OCI-LY7 (cell line): ENCODE measurements at regions not wholly inside any gene's neighbourhood (a gene's known extent, or its start where the extent isn't known, plus 50 kb on each side); places are given as distances from the start of the nearest gene placed in this dataset.
"Not testable (repeated sequence)": the region's sequence is repeated elsewhere in the genome, so short reads cannot be mapped to it uniquely, and the experiment has no call there.

Experiments used
- BruUV-seq: library from RNA; stranded (reverse); fragments of 400-500 nt; replicated peaks from 2 replicates; lab custom pipeline; 2021; lab: Mats Ljungman, UMichigan
- CTCF ChIA-PET: fragments of 300-600 bp; sonication (Branson Sonifier 250); formaldehyde crosslinking; loops from one replicate; lab custom pipeline; 2022; ENCODE audit warnings: antibody characterized with exemption; ENCODE audit not compliant: unreplicated experiment; lab: Charles Lee
- POLR2A ChIA-PET: fragments of 300-600 bp; sonication (Branson Sonifier 250); formaldehyde crosslinking; loops from one replicate; lab custom pipeline; 2022; ENCODE audit warnings: antibody characterized with exemption; lab: Charles Lee
- DNase-seq: peaks from one replicate; pipeline ENCODE4 v3.0.0-alpha.2; 2015; ENCODE audit warnings: low spot score
- H2AFZ ChIP-seq: fragments of 200-600 bp; sonication (generic), shearing (Covaris generic); 2 replicates; pipeline ENCODE4 v1.6.1; 2014; ENCODE audit warnings: mild to moderate bottlenecking, antibody characterized with exemption, low read length, moderate library complexity
- H3K27ac ChIP-seq: fragments of 200-600 bp; sonication (generic); 2 replicates; pipeline ENCODE4 v1.5.1; 2014; ENCODE audit warnings: mixed run types, low read depth, mild to moderate bottlenecking, moderate library complexity, low read length, inconsistent platforms; ENCODE audit not compliant: poor library complexity, severe bottlenecking
- H3K36me3 ChIP-seq: fragments of 200-600 bp; sonication (generic); 2 replicates; pipeline ENCODE4 v1.6.1; 2014; ENCODE audit warnings: mild to moderate bottlenecking, antibody characterized with exemption, low read length, moderate library complexity, mixed read lengths; ENCODE audit not compliant: insufficient read depth
- H3K4me1 ChIP-seq: fragments of 200-600 bp; sonication (generic); 2 replicates; pipeline ENCODE4 v1.5.1; 2014; ENCODE audit warnings: mild to moderate bottlenecking, low read length; ENCODE audit not compliant: insufficient read depth, poor library complexity, severe bottlenecking
- H3K4me2 ChIP-seq: fragments of 200-600 bp; sonication (generic); 2 replicates; pipeline ENCODE4 v1.6.1; 2014; ENCODE audit warnings: mild to moderate bottlenecking, low read length
- H3K4me3 ChIP-seq: fragments of 200-600 bp; sonication (generic); 2 replicates; pipeline ENCODE4 v1.5.1; 2014; ENCODE audit warnings: mild to moderate bottlenecking, low read depth, low read length; ENCODE audit not compliant: poor library complexity, severe bottlenecking
- H3K79me2 ChIP-seq: fragments of 200-600 bp; sonication (generic); 2 replicates; pipeline ENCODE4 v1.6.1; 2016; ENCODE audit warnings: low read depth, mild to moderate bottlenecking, low read length, moderate library complexity, mixed read lengths; ENCODE audit not compliant: insufficient read depth
- H3K9me2 ChIP-seq: fragments of 200-600 bp; sonication (generic); 2 replicates; pipeline ENCODE4 v1.6.1; 2016; ENCODE audit warnings: mild to moderate bottlenecking, low read length, mixed read lengths; ENCODE audit not compliant: insufficient read depth
- H3K9me3 ChIP-seq: fragments of 200-600 bp; sonication (generic); 2 replicates; pipeline ENCODE4 v1.6.1; 2014; ENCODE audit warnings: mild to moderate bottlenecking, mixed run types, low read length, mixed read lengths
- H4K20me1 ChIP-seq: fragments of 200-600 bp; sonication (generic); 2 replicates; pipeline ENCODE4 v1.6.1; 2014; ENCODE audit warnings: mild to moderate bottlenecking, antibody characterized with exemption, low read length, moderate library complexity, mixed read lengths; ENCODE audit not compliant: insufficient read depth
- EZH2phosphoT487 ChIP-seq: fragments of 200-600 bp; sonication (generic); IDR thresholded peaks from 2 replicates; pipeline ENCODE4 v1.6.1; 2018; ENCODE audit warnings: low read depth, borderline replicate concordance, mild to moderate bottlenecking, mixed run types, antibody characterized with exemption, low read length, moderate library complexity, mixed read lengths
- intact Hi-C: fragments of 100-400 bp; cut with micrococcal nuclease; formaldehyde crosslinking; loops from one replicate; pipeline ENCODE4 v1.10.0; 2022; ENCODE audit not compliant: unreplicated experiment
- TF ChIP-seq, protein P1 (sequence below): fragments of 200-600 bp; sonication (generic); conservative IDR thresholded peaks from 2 replicates; pipeline ENCODE4 v1.5.1; 2014; ENCODE audit warnings: mild to moderate bottlenecking, antibody characterized with exemption, low read length, moderate library complexity, mixed read lengths

DNA sequence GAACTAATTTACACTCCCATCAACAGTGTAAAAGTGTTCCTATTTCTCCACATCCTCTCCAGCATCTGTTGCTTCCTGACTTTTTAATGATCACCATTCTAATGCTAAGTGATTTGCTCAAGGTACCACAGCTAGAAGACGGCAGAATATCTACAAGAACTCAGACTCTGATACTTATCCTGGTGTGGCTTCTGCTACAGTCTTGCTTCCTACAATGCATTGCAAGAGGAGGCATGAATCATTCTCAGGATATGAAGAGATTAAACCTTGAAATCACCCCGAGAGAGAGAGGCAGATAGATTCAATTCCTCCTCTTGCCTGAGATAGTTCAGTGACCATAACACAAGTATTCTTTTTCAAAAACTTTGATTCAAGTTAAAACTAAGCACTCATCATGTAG lies 306.4 kb downstream of the TBC1D4 start:
- no TSS peak for BruUV-seq
- no peak overlapping the region for H3K27ac ChIP-seq
- H3K4me1 ChIP-seq, result no peaks in the 10 kb centered on the region
- POLR2A ChIA-PET, result no interaction called here
- H3K4me2 ChIP-seq, result no peak overlapping the region
- no peaks in the 10 kb centered on the region for H3K79me2 ChIP-seq
- H2AFZ ChIP-seq, result no peak overlapping the region
- no peak for DNase-seq
- no peaks in the 10 kb centered on the region for H3K36me3 ChIP-seq
- no peaks in the 10 kb centered on the region for H3K9me2 ChIP-seq
- intact Hi-C loops, result no loop called here
- H4K20me1 ChIP-seq, result no peaks in the 10 kb centered on the region
- CTCF ChIA-PET, result no interaction called here
- TF ChIP-seq, protein P1, sequence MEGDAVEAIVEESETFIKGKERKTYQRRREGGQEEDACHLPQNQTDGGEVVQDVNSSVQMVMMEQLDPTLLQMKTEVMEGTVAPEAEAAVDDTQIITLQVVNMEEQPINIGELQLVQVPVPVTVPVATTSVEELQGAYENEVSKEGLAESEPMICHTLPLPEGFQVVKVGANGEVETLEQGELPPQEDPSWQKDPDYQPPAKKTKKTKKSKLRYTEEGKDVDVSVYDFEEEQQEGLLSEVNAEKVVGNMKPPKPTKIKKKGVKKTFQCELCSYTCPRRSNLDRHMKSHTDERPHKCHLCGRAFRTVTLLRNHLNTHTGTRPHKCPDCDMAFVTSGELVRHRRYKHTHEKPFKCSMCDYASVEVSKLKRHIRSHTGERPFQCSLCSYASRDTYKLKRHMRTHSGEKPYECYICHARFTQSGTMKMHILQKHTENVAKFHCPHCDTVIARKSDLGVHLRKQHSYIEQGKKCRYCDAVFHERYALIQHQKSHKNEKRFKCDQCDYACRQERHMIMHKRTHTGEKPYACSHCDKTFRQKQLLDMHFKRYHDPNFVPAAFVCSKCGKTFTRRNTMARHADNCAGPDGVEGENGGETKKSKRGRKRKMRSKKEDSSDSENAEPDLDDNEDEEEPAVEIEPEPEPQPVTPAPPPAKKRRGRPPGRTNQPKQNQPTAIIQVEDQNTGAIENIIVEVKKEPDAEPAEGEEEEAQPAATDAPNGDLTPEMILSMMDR, result no peak
- TF ChIP-seq EZH2phosphoT487, result no peak
- H3K4me3 ChIP-seq, result no peak overlapping the region
- no peaks in the 10 kb centered on the region for H3K9me3 ChIP-seq

DNA sequence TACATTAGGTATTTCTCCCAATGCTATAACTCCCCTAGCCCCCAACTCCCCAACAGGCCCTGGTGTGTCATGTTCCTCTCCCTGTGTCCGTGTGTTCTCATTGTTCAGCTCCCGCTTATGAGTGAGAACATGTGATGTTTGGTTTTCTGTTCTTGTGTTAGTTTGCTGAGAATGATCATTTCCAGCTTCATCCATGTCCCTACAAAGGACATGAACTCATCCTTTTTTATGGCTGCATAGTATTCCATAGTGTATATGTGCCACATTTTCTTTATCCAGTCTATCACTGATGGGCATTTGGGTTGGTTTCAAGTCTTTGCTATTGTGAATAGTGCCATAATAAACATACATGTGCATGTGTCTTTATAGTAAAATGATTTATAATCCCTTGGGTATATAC lies 306.9 kb downstream of the TBC1D4 start:
- H3K4me1 ChIP-seq, result not testable (repeated sequence)

DNA sequence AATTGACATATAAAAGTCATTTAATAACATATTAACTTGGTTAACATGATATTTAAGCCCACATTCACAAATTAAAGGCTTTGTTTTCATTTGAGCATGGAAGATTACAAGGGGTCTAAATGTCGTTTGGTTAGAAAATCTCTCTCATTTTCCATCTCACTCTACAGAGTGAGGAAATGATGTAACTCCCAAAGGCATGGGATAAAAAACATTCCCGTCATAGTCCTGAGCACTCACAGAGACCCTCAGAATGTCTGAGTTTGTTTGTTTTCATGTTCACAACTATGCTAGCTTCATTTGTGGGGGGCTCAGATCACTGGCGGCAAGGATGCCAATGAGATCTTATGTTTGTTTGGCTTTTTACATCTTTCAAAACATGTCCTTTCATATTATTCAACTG lies 307.5 kb downstream of the TBC1D4 start:
- Histone ChIP-seq H3K27ac (no peak overlapping the region), H3K4me2 (no peak overlapping the region), H2AFZ (no peak overlapping the region), H3K9me3 (no peaks in the 10 kb centered on the region), H3K79me2 (no peaks in the 10 kb centered on the region), H4K20me1 (no peaks in the 10 kb centered on the region), H3K4me3 (no peak overlapping the region), H3K36me3 (no peaks in the 10 kb centered on the region), H3K9me2 (no peaks in the 10 kb centered on the region), H3K4me1 (no peaks in the 10 kb centered on the region)
- CTCF ChIA-PET, result no interaction called here
- POLR2A ChIA-PET, result no interaction called here
- TF ChIP-seq EZH2phosphoT487, result no peak
- TF ChIP-seq, protein P1, result no peak
- DNase-seq, result no peak
- no TSS peak for BruUV-seq
- intact Hi-C loops, result no loop called here

More for the DNA sequence above, 306.9 kb downstream of the TBC1D4 start:
- BruUV-seq, H3K4me2 ChIP-seq, H3K79me2 ChIP-seq, H2AFZ ChIP-seq, H3K27ac ChIP-seq, CTCF ChIA-PET, intact Hi-C loops, H3K9me3 ChIP-seq, H3K36me3 ChIP-seq, H3K4me3 ChIP-seq, DNase-seq, H4K20me1 ChIP-seq, POLR2A ChIA-PET, H3K9me2 ChIP-seq: not testable (repeated sequence)
